ENCODE measurements at regions not wholly inside any gene's neighbourhood (a gene's known extent, or its start where the extent isn't known, plus 50 kb on each side); places are given as distances from the start of the nearest gene placed in this dataset.

DNA sequence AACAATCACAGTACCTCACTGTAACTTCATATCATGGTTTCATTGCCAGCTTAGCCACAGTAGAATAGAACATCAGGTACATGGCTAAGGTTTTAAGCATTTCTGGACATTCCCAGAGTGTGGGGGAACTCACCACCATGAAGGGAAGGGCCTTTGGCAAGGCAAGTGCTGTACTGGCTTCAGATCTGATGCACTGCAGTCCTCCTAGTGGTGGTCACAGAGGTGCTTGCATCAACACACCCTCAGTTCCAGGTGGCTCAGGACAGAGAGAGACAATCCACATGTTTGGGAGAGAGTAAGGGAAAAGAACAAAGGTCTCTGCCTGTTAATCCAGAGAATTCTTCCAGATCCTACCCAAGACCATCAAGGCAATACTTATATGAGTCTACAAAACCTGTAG, 528.4 kb upstream of the RGS18 start:
- TF ChIP-seq, protein P1, sequence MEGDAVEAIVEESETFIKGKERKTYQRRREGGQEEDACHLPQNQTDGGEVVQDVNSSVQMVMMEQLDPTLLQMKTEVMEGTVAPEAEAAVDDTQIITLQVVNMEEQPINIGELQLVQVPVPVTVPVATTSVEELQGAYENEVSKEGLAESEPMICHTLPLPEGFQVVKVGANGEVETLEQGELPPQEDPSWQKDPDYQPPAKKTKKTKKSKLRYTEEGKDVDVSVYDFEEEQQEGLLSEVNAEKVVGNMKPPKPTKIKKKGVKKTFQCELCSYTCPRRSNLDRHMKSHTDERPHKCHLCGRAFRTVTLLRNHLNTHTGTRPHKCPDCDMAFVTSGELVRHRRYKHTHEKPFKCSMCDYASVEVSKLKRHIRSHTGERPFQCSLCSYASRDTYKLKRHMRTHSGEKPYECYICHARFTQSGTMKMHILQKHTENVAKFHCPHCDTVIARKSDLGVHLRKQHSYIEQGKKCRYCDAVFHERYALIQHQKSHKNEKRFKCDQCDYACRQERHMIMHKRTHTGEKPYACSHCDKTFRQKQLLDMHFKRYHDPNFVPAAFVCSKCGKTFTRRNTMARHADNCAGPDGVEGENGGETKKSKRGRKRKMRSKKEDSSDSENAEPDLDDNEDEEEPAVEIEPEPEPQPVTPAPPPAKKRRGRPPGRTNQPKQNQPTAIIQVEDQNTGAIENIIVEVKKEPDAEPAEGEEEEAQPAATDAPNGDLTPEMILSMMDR (IDR thresholded peaks at IDR 0.05 in 8 of 11, conservative IDR thresholded peaks at IDR 0.05 in 3 of 11) = no peak
- TF ChIP-seq POLR2A (IDR thresholded peaks at IDR 0.05) (no peak), POLR2AphosphoS5 (IDR thresholded peaks at IDR 0.05) (no peak)
